IMR-90 (cell line): ENCODE measurements at regions not wholly inside any gene's neighbourhood (a gene's known extent, or its start where the extent isn't known, plus 50 kb on each side); places are given as distances from the start of the nearest gene placed in this dataset.
"Not testable (repeated sequence)": the region's sequence is repeated elsewhere in the genome, so short reads cannot be mapped to it uniquely, and the experiment has no call there.

Experiments
- ATAC-seq: fragments of 200-7000 bp; cut with Tn5 transposase; 2 replicates; pipeline ENCODE4 v1.9.1; 2020; ENCODE audit warnings: low read depth, mild to moderate bottlenecking, moderate library complexity
- BruUV-seq: library from RNA; stranded (reverse); fragments of 400-500 nt; replicated peaks from 2 replicates; lab custom pipeline; 2021; lab: Mats Ljungman, UMichigan
- CTCF ChIA-PET: fragments of 300-600 bp; formaldehyde crosslinking; extraction: SDS; loops from one replicate; lab custom pipeline; 2021; ENCODE audit warnings: antibody characterized with exemption; lab: Yijun Ruan, JAX
- POLR2A ChIA-PET: fragments of 300-600 bp; sonication (Branson Sonifier 250); formaldehyde crosslinking; loops from one replicate; lab custom pipeline; 2022; ENCODE audit warnings: antibody characterized with exemption; ENCODE audit not compliant: unreplicated experiment; lab: Charles Lee
- DNase-seq: peaks from one replicate; pipeline ENCODE4 v3.0.0; 2013
- H2AFZ ChIP-seq: replicated peaks from 2 replicates; pipeline ENCODE3; 2013; ENCODE audit warnings: low read length, mild to moderate bottlenecking; ENCODE audit not compliant: poor library complexity
- H2AK5ac ChIP-seq: 2 replicates; pipeline ENCODE4 v1.6.1; 2013; ENCODE audit warnings: low read depth, low read length, inconsistent platforms
- H2AK9ac ChIP-seq: replicated peaks from 2 replicates; pipeline ENCODE3; 2013; ENCODE audit warnings: mild to moderate bottlenecking, low read depth, low read length, moderate library complexity; ENCODE audit not compliant: poor library complexity
- H2BK120ac ChIP-seq: 2 replicates; pipeline ENCODE4 v1.6.1; 2013; ENCODE audit warnings: low read depth, low read length, inconsistent platforms
- H2BK15ac ChIP-seq: 3 replicates; pipeline ENCODE4 v1.6.1; 2013; ENCODE audit warnings: low read depth, low read length, inconsistent platforms
- H2BK20ac ChIP-seq: 2 replicates; pipeline ENCODE4 v1.6.1; 2013; ENCODE audit warnings: low read depth, mild to moderate bottlenecking, inconsistent platforms, low read length, moderate library complexity
- H2BK5ac ChIP-seq: 2 replicates; pipeline ENCODE4 v1.6.1; 2013; ENCODE audit warnings: mild to moderate bottlenecking, low read depth, low read length, inconsistent platforms; ENCODE audit not compliant: poor library complexity, severe bottlenecking
- H3K14ac ChIP-seq: replicated peaks from 2 replicates; pipeline ENCODE4 v1.6.1; 2013; ENCODE audit warnings: low read depth, low read length, inconsistent platforms
- H3K18ac ChIP-seq: 2 replicates; pipeline ENCODE4 v1.6.1; 2013; ENCODE audit warnings: low read depth, low read length, control low read depth
- H3K23ac ChIP-seq: 2 replicates; pipeline ENCODE4 v1.6.1; 2013; ENCODE audit warnings: low read depth, low read length, inconsistent platforms
- H3K27ac ChIP-seq: 2 replicates; pipeline ENCODE4 v1.5.1; 2013; ENCODE audit warnings: mild to moderate bottlenecking, control low read depth, low read length; ENCODE audit not compliant: insufficient read depth
- H3K27me3 ChIP-seq: 2 replicates; pipeline ENCODE4 v1.6.1; 2013; ENCODE audit warnings: low read length; ENCODE audit not compliant: control insufficient read depth, insufficient read depth
- H3K36me3 ChIP-seq: 2 replicates; pipeline ENCODE4 v1.6.1; 2013; ENCODE audit warnings: low read length, mixed read lengths; ENCODE audit not compliant: control insufficient read depth, insufficient read depth
- H3K4ac ChIP-seq: 2 replicates; pipeline ENCODE4 v1.6.1; 2013; ENCODE audit warnings: low read depth, low read length, inconsistent platforms
- H3K4me1 ChIP-seq: 2 replicates; pipeline ENCODE4 v1.6.1; 2013; ENCODE audit warnings: low read length, mixed read lengths; ENCODE audit not compliant: control insufficient read depth, insufficient read depth
- H3K4me2 ChIP-seq: 2 replicates; pipeline ENCODE4 v1.6.1; 2013; ENCODE audit warnings: low read depth, mild to moderate bottlenecking, control low read depth, low read length, moderate library complexity
- H3K4me3 ChIP-seq: 2 replicates; pipeline ENCODE4 v1.5.1; 2013; ENCODE audit warnings: low read depth, mild to moderate bottlenecking, control low read depth, low read length, moderate library complexity; ENCODE audit not compliant: insufficient read depth
- H3K56ac ChIP-seq: 2 replicates; pipeline ENCODE4 v1.6.1; 2013; ENCODE audit warnings: low read length, inconsistent platforms; ENCODE audit not compliant: insufficient read depth; ENCODE audit errors: extremely low read depth
- H3K79me1 ChIP-seq, 2 experiments: 2 replicates each; pipeline ENCODE4 v1.6.1; 2013; ENCODE audit warnings: low read length in 2 of 2, inconsistent platforms in 1 of 2, low read depth in 1 of 2
- H3K9ac ChIP-seq: 2 replicates; pipeline ENCODE4 v1.6.1; 2013; ENCODE audit warnings: low read depth, low read length, control low read depth
- H3K9me1 ChIP-seq: 2 replicates; pipeline ENCODE4 v1.6.1; 2013; ENCODE audit warnings: low read length, inconsistent platforms; ENCODE audit not compliant: insufficient read depth
- H3K9me3 ChIP-seq: 2 replicates; pipeline ENCODE4 v1.6.1; 2013; ENCODE audit warnings: low read length; ENCODE audit not compliant: control insufficient read depth, insufficient read depth
- H4K20me1 ChIP-seq: 2 replicates; pipeline ENCODE4 v1.6.1; 2013; ENCODE audit warnings: low read length, inconsistent platforms; ENCODE audit not compliant: insufficient read depth
- H4K5ac ChIP-seq: 2 replicates; pipeline ENCODE4 v1.6.1; 2013; ENCODE audit warnings: mild to moderate bottlenecking, low read depth, low read length, control low read depth
- H4K8ac ChIP-seq, 2 experiments: 2 replicates each; pipeline ENCODE4 v1.6.1; 2013; ENCODE audit warnings: low read depth in 2 of 2, low read length in 2 of 2, control low read depth in 1 of 2, inconsistent platforms in 1 of 2
- H4K91ac ChIP-seq: 2 replicates; pipeline ENCODE4 v1.6.1; 2013; ENCODE audit warnings: low read depth, low read length, inconsistent platforms; ENCODE audit not compliant: insufficient read depth
- RCOR1 ChIP-seq: IDR thresholded peaks from 2 replicates; pipeline ENCODE4 v1.6.1; 2012; ENCODE audit warnings: mild to moderate bottlenecking, low read length, improper control_type of control experiment; ENCODE audit not compliant: insufficient replicate concordance
- WGBS, 2 experiments: methylation state at CpG; one replicate each; pipeline versions ENCODE4 v1.1.5 to v1.1.7; 2013; ENCODE audit warnings: missing lambda C conversion rate in 2 of 2; ENCODE audit not compliant: insufficient read length in 1 of 2; ENCODE audit errors: extremely low coverage in 2 of 2; 5-methylcytosine and 5-hydroxymethylcytosine counted together
- dilution Hi-C: fragments of 300-500 bp; cut with HindIII; formaldehyde crosslinking; loops from one replicate; pipeline ENCODE4 v1.14.3; 2018; ENCODE audit warnings: low sequenced_read_pairs; ENCODE audit not compliant: unreplicated experiment
- in situ Hi-C: fragments of 300-500 bp; cut with MboI; formaldehyde crosslinking; loops from 3 replicates; pipeline ENCODE4 v1.14.3; 2019; ENCODE audit warnings: low sequenced_read_pairs, inconsistent platforms, mixed read lengths
- intact Hi-C: fragments of 100-400 bp; cut with micrococcal nuclease; formaldehyde crosslinking; loops from 2 replicates; pipeline ENCODE4 v1.10.0; 2022

DNA sequence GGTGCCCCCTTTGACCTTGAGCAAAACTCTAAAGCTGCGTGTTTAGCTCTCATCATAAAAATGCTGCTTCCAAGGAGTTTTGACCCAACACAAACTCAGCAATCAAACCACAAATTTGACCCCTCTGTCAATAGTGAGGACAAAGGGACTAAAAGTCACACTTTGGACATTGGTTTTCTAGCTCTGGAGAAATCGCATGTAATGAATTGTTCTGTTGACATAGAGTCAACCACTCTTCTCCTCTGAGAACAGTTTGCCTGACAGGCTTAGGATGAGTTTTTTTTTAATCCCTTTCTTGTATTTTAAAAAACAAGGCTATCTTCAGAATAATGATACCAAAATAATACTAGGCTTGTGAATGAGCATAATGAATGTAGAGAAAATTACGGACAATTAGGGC, 61.1 kb upstream of the MAN2A1 start:
- Histone ChIP-seq H4K91ac (no peak overlapping the region), H4K20me1 (no peaks in the 10 kb centered on the region), H2BK5ac (no peak overlapping the region), H3K9ac (no peak overlapping the region), H3K23ac (no peak overlapping the region), H3K4me2 (no peak overlapping the region), H2AK5ac (no peak overlapping the region), H3K36me3 (no peaks in the 10 kb centered on the region), H2AK9ac (no peak overlapping the region), H3K4me3 (no peak overlapping the region), H2BK15ac (no peak overlapping the region), H3K79me1 (no peaks in the 10 kb centered on the region), H3K27me3 (no peaks in the 10 kb centered on the region), H3K27ac (no peak overlapping the region), H2AFZ (no peak overlapping the region), H3K9me3 (no peaks in the 10 kb centered on the region), H3K4ac (no peak overlapping the region), H3K14ac (no peak overlapping the region), H3K56ac (no peak overlapping the region), H4K8ac (no peak overlapping the region), H3K9me1 (no peaks in the 10 kb centered on the region), H3K18ac (no peak overlapping the region), H2BK120ac (no peak overlapping the region), H3K4me1 (no peaks in the 10 kb centered on the region), H4K5ac (no peak overlapping the region), H2BK20ac (no peak overlapping the region)
- WGBS, 2 experiments = no CpG with 5 or more reads among the region's 3 CpGs
- BruUV-seq = no TSS peak
- no peak for ATAC-seq
- DNase-seq = no peak
- POLR2A ChIA-PET = no interaction called here
- TF ChIP-seq RCOR1 = no peak
- dilution Hi-C loops = no loop called here
- in situ Hi-C loops = no loop called here
- intact Hi-C loops = no loop called here
- CTCF ChIA-PET = no interaction called here

DNA sequence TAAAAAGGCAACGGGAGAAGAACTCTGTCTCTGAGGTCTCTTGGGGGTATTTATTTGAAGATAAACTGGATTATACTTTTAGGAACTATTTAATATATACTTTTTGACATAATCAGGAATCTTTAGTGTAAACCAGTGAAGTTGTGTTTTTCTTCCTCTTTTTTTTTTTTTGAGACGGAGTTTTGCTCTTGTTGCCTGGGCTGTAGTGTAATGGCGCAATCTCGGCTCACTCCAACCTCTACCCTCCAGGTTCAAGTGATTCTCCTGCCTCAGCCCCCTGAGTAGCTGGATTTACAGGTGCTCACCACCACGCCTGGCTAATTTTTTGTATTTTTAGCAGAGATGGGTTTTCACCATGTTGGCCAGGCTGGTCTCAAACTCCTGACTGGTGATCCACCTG, 68.5 kb upstream of the MAN2A1 start:
- no CpG with 5 or more reads among the region's 5 CpGs for WGBS, 2 experiments
- H2BK20ac ChIP-seq, H3K9me3 ChIP-seq, H3K79me1 ChIP-seq, H3K4ac ChIP-seq, H3K56ac ChIP-seq, ATAC-seq, H3K27ac ChIP-seq, H3K9ac ChIP-seq, H3K18ac ChIP-seq, dilution Hi-C loops, H3K4me2 ChIP-seq, H3K9me1 ChIP-seq, H3K36me3 ChIP-seq, H4K5ac ChIP-seq, H2BK120ac ChIP-seq, H2AK5ac ChIP-seq, DNase-seq, POLR2A ChIA-PET, H4K20me1 ChIP-seq, H2AK9ac ChIP-seq, H3K4me1 ChIP-seq, CTCF ChIA-PET, in situ Hi-C loops, intact Hi-C loops, H4K8ac ChIP-seq, BruUV-seq, H2AFZ ChIP-seq, H3K4me3 ChIP-seq, H2BK15ac ChIP-seq, H2BK5ac ChIP-seq, H3K14ac ChIP-seq, H3K27me3 ChIP-seq, H3K23ac ChIP-seq, H4K91ac ChIP-seq: not testable (repeated sequence)
